A549 (cell line): ENCODE measurements at regions not wholly inside any gene's neighbourhood (a gene's known extent, or its start where the extent isn't known, plus 50 kb on each side); places are given as distances from the start of the nearest gene placed in this dataset.
"Not testable (repeated sequence)": the region's sequence is repeated elsewhere in the genome, so short reads cannot be mapped to it uniquely, and the experiment has no call there.

Experiments used
- CTCF ChIP-seq: fragments of >200 bp; sonication (Bioruptor Twin); formaldehyde crosslinking; IDR thresholded peaks from 3 replicates; pipeline ENCODE4 v1.5.1; 2016
- HMGXB4 ChIP-seq: fragments of 250-450 bp; sonication (Bioruptor Pico); IDR thresholded peaks from 2 replicates; pipeline ENCODE4 v1.5.0; 2021; ENCODE audit warnings: mild to moderate bottlenecking, moderate library complexity, borderline replicate concordance
- MAFK ChIP-seq: fragments of 450-650 bp; IDR thresholded peaks from 2 replicates; pipeline ENCODE4 v1.6.1; 2014; ENCODE audit not compliant: partially characterized antibody
- MAX ChIP-seq: IDR thresholded peaks from 2 replicates; pipeline ENCODE4 v1.6.1; 2012
- RARB ChIP-seq: fragments of 250-450 bp; sonication (Bioruptor Pico); IDR thresholded peaks from 2 replicates; pipeline ENCODE4 v1.8.0; 2021; ENCODE audit warnings: mild to moderate bottlenecking, moderate library complexity
- REST ChIP-seq: fragments of 200-600 bp; sonication (generic); IDR thresholded peaks from 2 replicates; pipeline ENCODE4 v1.6.1; 2016; ENCODE audit warnings: antibody characterized with exemption, mild to moderate bottlenecking, moderate library complexity

GRCh38 chr21:5084246-5084645 is 5437.1 kb upstream of the TPTE start:
- not testable (repeated sequence) for TF ChIP-seq CTCF; MAFK; REST; MAX; HMGXB4; RARB (CRISPR knock-in tag)
